ENCODE measurements at regions not wholly inside any gene's neighbourhood (a gene's known extent, or its start where the extent isn't known, plus 50 kb on each side); places are given as distances from the start of the nearest gene placed in this dataset.

DNA sequence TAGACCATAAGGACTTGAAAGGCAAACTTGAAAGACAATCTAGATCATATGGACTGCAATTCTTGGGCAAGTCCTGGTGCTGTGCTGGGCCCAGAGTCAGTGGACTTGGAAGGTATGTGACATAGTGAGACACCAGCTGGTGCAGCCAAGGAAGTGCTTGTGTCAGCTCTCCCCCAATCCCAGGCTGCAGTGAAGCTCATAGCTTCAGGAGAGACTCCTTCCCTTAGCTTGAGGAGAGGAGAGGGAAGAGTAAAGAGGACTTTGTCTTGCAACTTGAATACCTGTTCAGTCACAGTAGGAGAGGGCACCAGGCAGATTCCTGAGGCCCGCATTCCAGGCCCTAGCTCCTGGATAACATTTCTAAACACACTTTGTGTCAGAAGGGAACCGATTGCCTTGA is 127.4 kb upstream of the ZPLD1 start:
- TF ChIP-seq POLR2A (IDR thresholded peaks at IDR 0.05), result no peak
- TF ChIP-seq, protein P1, sequence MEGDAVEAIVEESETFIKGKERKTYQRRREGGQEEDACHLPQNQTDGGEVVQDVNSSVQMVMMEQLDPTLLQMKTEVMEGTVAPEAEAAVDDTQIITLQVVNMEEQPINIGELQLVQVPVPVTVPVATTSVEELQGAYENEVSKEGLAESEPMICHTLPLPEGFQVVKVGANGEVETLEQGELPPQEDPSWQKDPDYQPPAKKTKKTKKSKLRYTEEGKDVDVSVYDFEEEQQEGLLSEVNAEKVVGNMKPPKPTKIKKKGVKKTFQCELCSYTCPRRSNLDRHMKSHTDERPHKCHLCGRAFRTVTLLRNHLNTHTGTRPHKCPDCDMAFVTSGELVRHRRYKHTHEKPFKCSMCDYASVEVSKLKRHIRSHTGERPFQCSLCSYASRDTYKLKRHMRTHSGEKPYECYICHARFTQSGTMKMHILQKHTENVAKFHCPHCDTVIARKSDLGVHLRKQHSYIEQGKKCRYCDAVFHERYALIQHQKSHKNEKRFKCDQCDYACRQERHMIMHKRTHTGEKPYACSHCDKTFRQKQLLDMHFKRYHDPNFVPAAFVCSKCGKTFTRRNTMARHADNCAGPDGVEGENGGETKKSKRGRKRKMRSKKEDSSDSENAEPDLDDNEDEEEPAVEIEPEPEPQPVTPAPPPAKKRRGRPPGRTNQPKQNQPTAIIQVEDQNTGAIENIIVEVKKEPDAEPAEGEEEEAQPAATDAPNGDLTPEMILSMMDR (IDR thresholded peaks at IDR 0.05), result no peak
